K562 (cell line): ENCODE measurements at regions not wholly inside any gene's neighbourhood (a gene's known extent, or its start where the extent isn't known, plus 50 kb on each side); places are given as distances from the start of the nearest gene placed in this dataset.

Source experiments
- ATAC-seq: fragments of 200-7000 bp; cut with Tn5 transposase; 3 replicates; pipeline ENCODE4 v1.9.1; 2020; ENCODE audit warnings: moderate library complexity
- BruUV-seq: library from RNA; stranded (reverse); fragments of 400-500 nt; replicated peaks from 2 replicates; lab custom pipeline; 2021; lab: Mats Ljungman, UMichigan
- CTCF ChIA-PET: fragments of 300-600 bp; formaldehyde crosslinking; extraction: SDS; loops from one replicate; lab custom pipeline; 2021; ENCODE audit warnings: low intra/inter-chr PET ratio; lab: Yijun Ruan, JAX
- POLR2A ChIA-PET: fragments of 300-600, 350-650 bp; sonication (Branson Sonifier 250); formaldehyde crosslinking; extraction: SDS; loops from one replicate; lab custom pipeline; 2021; ENCODE audit warnings: antibody characterized with exemption, inconsistent platforms; lab: Yijun Ruan, JAX
- DNase-seq, 4 experiments: peaks; one replicate each; pipeline versions ENCODE4 v3.0.0 to v3.0.0-alpha.2; 2011 to 2018; ENCODE audit warnings: low spot score in 3 of 4, mixed read lengths in 3 of 4; ENCODE audit errors: extremely low read depth in 1 of 4
- FAIRE-seq: peaks from 2 replicates; lab custom pipeline; 2011; peaks lifted over from hg19 to GRCh38; lab: Jason Lieb, UNC
- H2AFZ ChIP-seq: 2 replicates; pipeline ENCODE4 v1.6.0; 2011; ENCODE audit warnings: low read depth, low read length, control low read depth, inconsistent platforms
- H3K27ac ChIP-seq: fragments of 200-600 bp; 3 replicates; pipeline ENCODE4 v1.8.0; 2011; ENCODE audit warnings: low read depth, mild to moderate bottlenecking, control low read depth, inconsistent platforms, low read length, moderate library complexity, mixed read lengths; ENCODE audit errors: extremely low read depth
- H3K27me3 ChIP-seq, 2 experiments: fragments of 300-600 bp in 1 of 2; 2 replicates in 1 of 2; 3 replicates in 1 of 2; pipeline versions ENCODE4 v1.6.0 to v1.8.0; 2011; ENCODE audit warnings: inconsistent platforms in 2 of 2, low read length in 2 of 2, mild to moderate bottlenecking in 1 of 2, mixed read lengths in 1 of 2, moderate library complexity in 1 of 2; ENCODE audit not compliant: control insufficient read depth in 2 of 2, insufficient read depth in 2 of 2
- H3K36me3 ChIP-seq: fragments of 300-600 bp; 3 replicates; pipeline ENCODE4 v1.8.0; 2011; ENCODE audit warnings: mild to moderate bottlenecking, low read length, inconsistent platforms; ENCODE audit not compliant: control insufficient read depth, insufficient read depth
- H3K4me1 ChIP-seq, 2 experiments: fragments of 200-600 bp in 1 of 2; replicated peaks in 1 of 2; 2 replicates in 1 of 2; 3 replicates in 1 of 2; pipeline versions ENCODE4 v1.5.1 to v1.8.0; 2011; ENCODE audit warnings: inconsistent platforms in 2 of 2, low read length in 2 of 2, mild to moderate bottlenecking in 1 of 2, mixed read lengths in 1 of 2, moderate library complexity in 1 of 2; ENCODE audit not compliant: control insufficient read depth in 2 of 2, insufficient read depth in 2 of 2
- H3K4me2 ChIP-seq: 2 replicates; pipeline ENCODE4 v1.6.1; 2011; ENCODE audit warnings: low read length, control low read depth, inconsistent platforms, mixed read lengths; ENCODE audit not compliant: insufficient read depth
- H3K4me3 ChIP-seq: fragments of 200-600 bp; sonication (generic), shearing (Covaris generic); 2 replicates; pipeline ENCODE4 v1.5.1; 2016; ENCODE audit warnings: control low read depth, inconsistent platforms
- H3K79me2 ChIP-seq: fragments of 200-600 bp; 3 replicates; pipeline ENCODE4 v1.8.0; 2011; ENCODE audit warnings: low read length, inconsistent platforms; ENCODE audit not compliant: control insufficient read depth, insufficient read depth
- H3K9ac ChIP-seq, 2 experiments: 2 replicates each; pipeline versions ENCODE4 v1.6.0 to v1.6.1; 2011; ENCODE audit warnings: low read depth in 2 of 2, low read length in 2 of 2, control low read depth in 1 of 2, inconsistent platforms in 1 of 2, mild to moderate bottlenecking in 1 of 2, mixed read lengths in 1 of 2; ENCODE audit not compliant: insufficient read depth in 1 of 2
- H3K9me1 ChIP-seq: one replicate; pipeline ENCODE4 v1.6.0; 2011; ENCODE audit warnings: inconsistent platforms, mild to moderate bottlenecking, low read length, moderate library complexity; ENCODE audit not compliant: control insufficient read depth, insufficient read depth
- H3K9me3 ChIP-seq: replicated peaks from 2 replicates; pipeline ENCODE4 v1.5.1; 2011; ENCODE audit warnings: low read depth, low read length, inconsistent platforms; ENCODE audit not compliant: control insufficient read depth, insufficient read depth
- H4K20me1 ChIP-seq: replicated peaks from 2 replicates; pipeline ENCODE4 v1.6.1; 2011; ENCODE audit warnings: low read length, inconsistent platforms, mixed read lengths; ENCODE audit not compliant: control insufficient read depth, insufficient read depth
- PRDM10 ChIP-seq: fragments of 450-650 bp; IDR thresholded peaks from 2 replicates; pipeline ENCODE4 v1.6.1; 2018; ENCODE audit not compliant: partially characterized antibody
- ZNF146 ChIP-seq: IDR thresholded peaks from one replicate; pipeline ENCODE4 v1.6.1; 2018; ENCODE audit warnings: missing compliant biosample characterization; ENCODE audit not compliant: unreplicated experiment
- ZNF717 ChIP-seq: fragments of 250-450 bp; sonication (Bioruptor Pico); IDR thresholded peaks from 2 replicates; pipeline ENCODE4 v1.5.0; 2021
- WGBS: fragments of 100-300 bp; shearing (Covaris generic); methylation state at CpG from one replicate; pipeline ENCODE4 v1.1.6; 2016; ENCODE audit warnings: low coverage, mixed read lengths; ENCODE audit not compliant: insufficient coverage; ENCODE audit errors: missing lambda C conversion rate; 5-methylcytosine and 5-hydroxymethylcytosine counted together
- in situ Hi-C: fragments of 300-500 bp; cut with MboI; formaldehyde crosslinking; loops from 4 replicates; pipeline ENCODE4 v1.15.0; 2018; ENCODE audit warnings: inconsistent platforms, mixed read lengths
- intact Hi-C: fragments of 100-400 bp; cut with micrococcal nuclease; formaldehyde crosslinking; loops from 2 replicates; pipeline ENCODE4 v1.14.2; 2022
- TF ChIP-seq, protein P1 (sequence below), 2 experiments: fragments of 450-650 bp in 1 of 2; IDR thresholded peaks; 2 replicates each; pipeline ENCODE4 v1.6.1; 2011 to 2017; ENCODE audit warnings: low read depth in 2 of 2, antibody characterized with exemption in 1 of 2, borderline replicate concordance in 1 of 2, low read length in 1 of 2, mild to moderate bottlenecking in 1 of 2, mixed read lengths in 1 of 2; ENCODE audit not compliant: control insufficient read depth in 1 of 2
- TF ChIP-seq, protein P2 (sequence below): fragments of 250-450 bp; sonication (Bioruptor Pico); IDR thresholded peaks from 2 replicates; pipeline ENCODE4 v1.8.0; 2022; ENCODE audit warnings: moderate library complexity, mild to moderate bottlenecking, inconsistent platforms

- ATAC-seq, result peak; percentile 41; the same call in 1 of the 3 replicates
- no peaks in the 10 kb centered on the region for H3K79me2 ChIP-seq
- H4K20me1 ChIP-seq, result no peaks in the 10 kb centered on the region
- TF ChIP-seq ZNF146 (no peak), PRDM10 (no peak)
- TF ChIP-seq, all 486 proteins: peak for 0
- peak in 1 of 4 experiments; percentile 2 for DNase-seq
- no peak overlapping the region for H2AFZ ChIP-seq
- H3K9ac ChIP-seq, result no peak overlapping the region
- 1% methylated on average over 6 of the region's 7 CpGs for WGBS
- no peaks in the 10 kb centered on the region; a peak in 1 of 5 replicates for H3K27me3 ChIP-seq
- in situ Hi-C loops, result no loop called here
- ChIA-PET POLR2A (no interaction called here), CTCF (no interaction called here)
- no peaks in the 10 kb centered on the region for H3K9me3 ChIP-seq
- intact Hi-C loops, result no loop called here
- H3K36me3 ChIP-seq, result no peaks in the 10 kb centered on the region
- no peak overlapping the region for H3K27ac ChIP-seq
- BruUV-seq, result no TSS peak
- no peak for FAIRE-seq
- H3K4me3 ChIP-seq, result no peak overlapping the region
- no peaks in the 10 kb centered on the region for H3K4me1 ChIP-seq
- no peaks in the 10 kb centered on the region for H3K9me1 ChIP-seq
- H3K4me2 ChIP-seq, result no peak overlapping the region
Measured at GRCh38 chr15:26475554-26475953, 297.3 kb downstream of the GABRB3 start.

DNA sequence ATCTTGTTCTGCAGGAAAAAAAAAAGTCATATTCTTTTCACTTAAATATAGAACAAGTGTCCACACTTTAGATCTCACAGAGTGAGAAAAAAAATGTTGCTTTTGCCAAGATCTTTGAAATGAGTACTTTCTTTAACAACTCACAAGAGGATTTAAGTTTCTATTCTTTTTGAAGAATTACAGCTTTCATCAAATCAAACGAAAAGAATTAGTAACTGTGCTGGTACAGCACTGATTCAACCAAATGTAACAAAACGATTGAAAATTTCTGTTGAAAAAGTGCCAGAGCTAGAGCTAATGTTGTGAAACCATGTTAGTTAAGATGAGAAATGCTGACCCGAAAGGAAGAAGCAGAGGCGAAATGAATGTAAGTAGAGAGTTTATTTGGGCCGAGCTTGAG is 300.2 kb downstream of the GABRB3 start:
- CTCF ChIA-PET, result no interaction called here
- TF ChIP-seq ZNF717, result no peak
- TF ChIP-seq, protein P1, sequence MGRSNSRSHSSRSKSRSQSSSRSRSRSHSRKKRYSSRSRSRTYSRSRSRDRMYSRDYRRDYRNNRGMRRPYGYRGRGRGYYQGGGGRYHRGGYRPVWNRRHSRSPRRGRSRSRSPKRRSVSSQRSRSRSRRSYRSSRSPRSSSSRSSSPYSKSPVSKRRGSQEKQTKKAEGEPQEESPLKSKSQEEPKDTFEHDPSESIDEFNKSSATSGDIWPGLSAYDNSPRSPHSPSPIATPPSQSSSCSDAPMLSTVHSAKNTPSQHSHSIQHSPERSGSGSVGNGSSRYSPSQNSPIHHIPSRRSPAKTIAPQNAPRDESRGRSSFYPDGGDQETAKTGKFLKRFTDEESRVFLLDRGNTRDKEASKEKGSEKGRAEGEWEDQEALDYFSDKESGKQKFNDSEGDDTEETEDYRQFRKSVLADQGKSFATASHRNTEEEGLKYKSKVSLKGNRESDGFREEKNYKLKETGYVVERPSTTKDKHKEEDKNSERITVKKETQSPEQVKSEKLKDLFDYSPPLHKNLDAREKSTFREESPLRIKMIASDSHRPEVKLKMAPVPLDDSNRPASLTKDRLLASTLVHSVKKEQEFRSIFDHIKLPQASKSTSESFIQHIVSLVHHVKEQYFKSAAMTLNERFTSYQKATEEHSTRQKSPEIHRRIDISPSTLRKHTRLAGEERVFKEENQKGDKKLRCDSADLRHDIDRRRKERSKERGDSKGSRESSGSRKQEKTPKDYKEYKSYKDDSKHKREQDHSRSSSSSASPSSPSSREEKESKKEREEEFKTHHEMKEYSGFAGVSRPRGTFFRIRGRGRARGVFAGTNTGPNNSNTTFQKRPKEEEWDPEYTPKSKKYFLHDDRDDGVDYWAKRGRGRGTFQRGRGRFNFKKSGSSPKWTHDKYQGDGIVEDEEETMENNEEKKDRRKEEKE (IDR thresholded peaks at IDR 0.05; ENCODE audit: borderline replicate concordance in 1 of 2, control insufficient read depth in 1 of 2, low read depth in 2 of 2, low read length in 1 of 2), result no peak
- TF ChIP-seq, protein P2, sequence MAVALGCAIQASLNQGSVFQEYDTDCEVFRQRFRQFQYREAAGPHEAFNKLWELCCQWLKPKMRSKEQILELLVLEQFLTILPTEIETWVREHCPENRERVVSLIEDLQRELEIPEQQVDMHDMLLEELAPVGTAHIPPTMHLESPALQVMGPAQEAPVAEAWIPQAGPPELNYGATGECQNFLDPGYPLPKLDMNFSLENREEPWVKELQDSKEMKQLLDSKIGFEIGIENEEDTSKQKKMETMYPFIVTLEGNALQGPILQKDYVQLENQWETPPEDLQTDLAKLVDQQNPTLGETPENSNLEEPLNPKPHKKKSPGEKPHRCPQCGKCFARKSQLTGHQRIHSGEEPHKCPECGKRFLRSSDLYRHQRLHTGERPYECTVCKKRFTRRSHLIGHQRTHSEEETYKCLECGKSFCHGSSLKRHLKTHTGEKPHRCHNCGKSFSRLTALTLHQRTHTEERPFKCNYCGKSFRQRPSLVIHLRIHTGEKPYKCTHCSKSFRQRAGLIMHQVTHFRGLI, result no peak

More for the DNA sequence above, 300.2 kb downstream of the GABRB3 start:
- Histone ChIP-seq H3K27ac (no peak overlapping the region), H3K9ac (no peak overlapping the region), H3K9me3 (no peaks in the 10 kb centered on the region), H4K20me1 (no peaks in the 10 kb centered on the region), H3K36me3 (no peaks in the 10 kb centered on the region), H3K79me2 (no peaks in the 10 kb centered on the region), H3K4me2 (no peak overlapping the region), H2AFZ (no peak overlapping the region), H3K4me1 (no peaks in the 10 kb centered on the region), H3K27me3 (no peaks in the 10 kb centered on the region; a peak in 1 of 5 replicates), H3K9me1 (no peaks in the 10 kb centered on the region), H3K4me3 (no peak overlapping the region)
- ATAC-seq, result no peak
- no TSS peak for BruUV-seq
- 2% methylated on average over 5 of the region's 5 CpGs for WGBS
- intact Hi-C loops (no loop called here), in situ Hi-C loops (no loop called here)
- DNase-seq, result no peak
- POLR2A ChIA-PET, result no interaction called here
- FAIRE-seq, result no peak
